Activated CD8-positive, alpha-beta T cell treated with anti-CD3 and anti-CD28 coated beads for 36 hours (primary cell): ENCODE measurements at regions not wholly inside any gene's neighbourhood (a gene's known extent, or its start where the extent isn't known, plus 50 kb on each side); places are given as distances from the start of the nearest gene placed in this dataset.

Experiments used
- ATAC-seq: fragments of 200-7000 bp; cut with Tn5 transposase; one replicate; pipeline ENCODE4 v1.10.0; 2021; ENCODE audit warnings: mild to moderate bottlenecking, moderate library complexity
- CTCF ChIA-PET: fragments of 350-600 bp; sonication (Branson Sonifier 250); formaldehyde crosslinking; loops from one replicate; lab custom pipeline; 2021; ENCODE audit warnings: antibody characterized with exemption; lab: Charles Lee
- POLR2A ChIA-PET: fragments of 350-600 bp; sonication (Branson Sonifier 250); formaldehyde crosslinking; loops from one replicate; lab custom pipeline; 2021; ENCODE audit warnings: antibody characterized with exemption; lab: Charles Lee
- DNase-seq: peaks from one replicate; pipeline ENCODE4 v3.0.0-alpha.2; 2020
- H3K27ac Mint-ChIP-seq: one replicate; pipeline ENCODE4 v1.8.0; 2021; ENCODE audit warnings: mild to moderate bottlenecking, mixed read lengths
- H3K27me3 Mint-ChIP-seq: one replicate; pipeline ENCODE4 v1.8.0; 2021; ENCODE audit warnings: mixed read lengths
- H3K36me3 Mint-ChIP-seq: one replicate; pipeline ENCODE4 v1.8.0; 2021; ENCODE audit warnings: low read depth, mixed read lengths
- H3K4me1 Mint-ChIP-seq: one replicate; pipeline ENCODE4 v1.8.0; 2021; ENCODE audit warnings: low read depth, mixed read lengths
- H3K4me3 Mint-ChIP-seq: one replicate; pipeline ENCODE4 v1.8.0; 2021; ENCODE audit warnings: mild to moderate bottlenecking, moderate library complexity, mixed read lengths
- H3K9me3 Mint-ChIP-seq: one replicate; pipeline ENCODE4 v1.8.0; 2021; ENCODE audit warnings: mixed read lengths
- CTCF ChIP-seq: fragments of 200-600 bp; IDR thresholded peaks from one replicate; pipeline ENCODE4 v1.8.0; 2022; ENCODE audit warnings: antibody characterized with exemption, mild to moderate bottlenecking
- intact Hi-C: fragments of 100-400 bp; cut with micrococcal nuclease; formaldehyde crosslinking; loops from one replicate; pipeline ENCODE4 v1.10.0; 2022

- CTCF ChIA-PET: no interaction called here
- POLR2A ChIA-PET: no interaction called here
- Mint-ChIP-seq H3K9me3 (peaks cover 4% of the 10 kb centered on the region), H3K4me1 (no peaks in the 10 kb centered on the region), H3K36me3 (no peaks in the 10 kb centered on the region), H3K27me3 (no peaks in the 10 kb centered on the region), H3K27ac (no peak overlapping the region), H3K4me3 (no peak overlapping the region)
- intact Hi-C loops: no loop called here
- DNase-seq (no peak), ATAC-seq (no peak)
- no peak for TF ChIP-seq CTCF
These were observed 811.4 kb upstream of the HS3ST1 start for GRCh38 chr4:12239897-12240636.

- no peak for ATAC-seq
- Mint-ChIP-seq H3K4me1 (no peaks in the 10 kb centered on the region), H3K36me3 (no peaks in the 10 kb centered on the region), H3K27ac (no peak overlapping the region), H3K4me3 (no peak overlapping the region), H3K27me3 (no peaks in the 10 kb centered on the region), H3K9me3 (peaks cover 3% of the 10 kb centered on the region)
- POLR2A ChIA-PET: no interaction called here
- intact Hi-C loops: no loop called here
- no peak for TF ChIP-seq CTCF
- CTCF ChIA-PET: no interaction called here
- no peak for DNase-seq
These were observed 802.4 kb upstream of the HS3ST1 start for GRCh38 chr4:12231098-12231497.

- H3K36me3 Mint-ChIP-seq: no peaks in the 10 kb centered on the region
These were observed 792.3 kb upstream of the HS3ST1 start for GRCh38 chr4:12221031-12221430.

GRCh38 chr4:12211636-12212035 lies 782.9 kb upstream of the HS3ST1 start:
- Mint-ChIP-seq H3K9me3 (peaks cover 2% of the 10 kb centered on the region), H3K27me3 (no peaks in the 10 kb centered on the region), H3K36me3 (no peaks in the 10 kb centered on the region), H3K27ac (no peak overlapping the region), H3K4me3 (no peak overlapping the region), H3K4me1 (no peaks in the 10 kb centered on the region)
- no peak for TF ChIP-seq CTCF
- DNase-seq (no peak), ATAC-seq (no peak)
- intact Hi-C loops: no loop called here
- ChIA-PET POLR2A (no interaction called here), CTCF (no interaction called here)

More at GRCh38 chr4:12221031-12221430, 792.3 kb upstream of the HS3ST1 start:
- no peaks in the 10 kb centered on the region for H3K4me1 Mint-ChIP-seq
- TF ChIP-seq CTCF: no peak
- ChIA-PET POLR2A (no interaction called here), CTCF (no interaction called here)
- no peak overlapping the region for H3K27ac Mint-ChIP-seq
- H3K9me3 Mint-ChIP-seq: no peaks in the 10 kb centered on the region
- no peak overlapping the region for H3K4me3 Mint-ChIP-seq
- DNase-seq (no peak), ATAC-seq (no peak)
- H3K27me3 Mint-ChIP-seq: no peaks in the 10 kb centered on the region
- intact Hi-C loops: no loop called here

- ChIA-PET CTCF (no interaction called here), POLR2A (no interaction called here)
- no peaks in the 10 kb centered on the region for H3K27me3 Mint-ChIP-seq
- no peaks in the 10 kb centered on the region for H3K4me1 Mint-ChIP-seq
- no peak for TF ChIP-seq CTCF
- H3K9me3 Mint-ChIP-seq: peaks cover 2% of the 10 kb centered on the region
- DNase-seq (no peak), ATAC-seq (no peak)
- no peak overlapping the region for H3K27ac Mint-ChIP-seq
- no peaks in the 10 kb centered on the region for H3K36me3 Mint-ChIP-seq
- intact Hi-C loops: no loop called here
- H3K4me3 Mint-ChIP-seq: no peak overlapping the region
These were observed 778.7 kb upstream of the HS3ST1 start for GRCh38 chr4:12207396-12207795.
